Lower lobe of right lung (tissue), 2 donors: ENCODE measurements at regions not wholly inside any gene's neighbourhood (a gene's known extent, or its start where the extent isn't known, plus 50 kb on each side); places are given as distances from the start of the nearest gene placed in this dataset.

Source experiments
- ATAC-seq, 2 donors: fragments of 200-7000 bp; cut with Tn5 transposase; one replicate each; pipeline ENCODE4 v1.9.1; 2020 to 2022; ENCODE audit warnings: mild to moderate bottlenecking in 2 of 2, moderate library complexity in 2 of 2
- DNase-seq: peaks from one replicate; pipeline ENCODE4 v3.0.0-alpha.2; 2020
- H3K27ac ChIP-seq: fragments of 200-600 bp; one replicate; pipeline ENCODE4 v1.8.0; 2022
- H3K27me3 ChIP-seq: fragments of 200-600 bp; one replicate; pipeline ENCODE4 v1.8.0; 2022; ENCODE audit warnings: low read depth
- H3K36me3 ChIP-seq: fragments of 200-600 bp; one replicate; pipeline ENCODE4 v1.8.0; 2022; ENCODE audit warnings: mild to moderate bottlenecking
- H3K4me1 ChIP-seq: fragments of 200-600 bp; one replicate; pipeline ENCODE4 v1.8.0; 2022
- H3K4me3 ChIP-seq: fragments of 200-600 bp; one replicate; pipeline ENCODE4 v1.8.0; 2022; ENCODE audit warnings: mild to moderate bottlenecking
- H3K9me3 ChIP-seq: fragments of 200-600 bp; one replicate; pipeline ENCODE4 v1.8.0; 2022
- CTCF ChIP-seq: fragments of 200-600 bp; IDR thresholded peaks from one replicate; pipeline ENCODE4 v1.8.0; 2022; ENCODE audit warnings: antibody characterized with exemption, mild to moderate bottlenecking
- intact Hi-C: fragments of 100-400 bp; cut with DNase I; formaldehyde crosslinking; loops from one replicate; pipeline ENCODE4 v1.11.0; 2022
- donor health status: DM: no; HTN: yes; CAD: no; lungs with severe emphysema.

- H3K27ac ChIP-seq = no peak overlapping the region
- no peaks in the 10 kb centered on the region for H3K36me3 ChIP-seq
- H3K9me3 ChIP-seq = peaks cover 6% of the 10 kb centered on the region
- H3K4me1 ChIP-seq = no peaks in the 10 kb centered on the region
- H3K27me3 ChIP-seq = peaks cover 9% of the 10 kb centered on the region
- intact Hi-C loops = no loop called here
- ATAC-seq (no peak), DNase-seq (no peak)
- TF ChIP-seq CTCF = no peak
- no peak overlapping the region for H3K4me3 ChIP-seq
These were observed 126.9 kb downstream of the MATN1 start for GRCh38 chr1:30596470-30596869.

- Histone ChIP-seq H3K4me1 (no peaks in the 10 kb centered on the region), H3K27me3 (peaks cover 11% of the 10 kb centered on the region), H3K9me3 (peaks cover 6% of the 10 kb centered on the region), H3K4me3 (no peak overlapping the region), H3K27ac (no peak overlapping the region), H3K36me3 (no peaks in the 10 kb centered on the region)
- no peak for DNase-seq
- no peak for TF ChIP-seq CTCF
- ATAC-seq = no peak
- intact Hi-C loops = no loop called here
These were observed 134.3 kb downstream of the MATN1 start for GRCh38 chr1:30589083-30589482.

- Histone ChIP-seq H3K4me1 (no peaks in the 10 kb centered on the region), H3K4me3 (no peak overlapping the region), H3K27ac (no peak overlapping the region), H3K36me3 (no peaks in the 10 kb centered on the region), H3K27me3 (peaks cover 11% of the 10 kb centered on the region), H3K9me3 (peaks cover 9% of the 10 kb centered on the region)
- no peak for DNase-seq
- intact Hi-C loops = no loop called here
- peak in 1 of 2 donors; percentile 30 for ATAC-seq
- no peak for TF ChIP-seq CTCF
These were observed 134.9 kb downstream of the MATN1 start for GRCh38 chr1:30588311-30589073.

- no peak for TF ChIP-seq CTCF
- no peaks in the 10 kb centered on the region for H3K4me1 ChIP-seq
- H3K27me3 ChIP-seq = peaks cover 11% of the 10 kb centered on the region
- H3K36me3 ChIP-seq = no peaks in the 10 kb centered on the region
- H3K4me3 ChIP-seq = no peak overlapping the region
- intact Hi-C loops = no loop called here
- H3K27ac ChIP-seq = no peak overlapping the region
- H3K9me3 ChIP-seq = peaks cover 14% of the 10 kb centered on the region
- DNase-seq (no peak), ATAC-seq (no peak)
These were observed 136.7 kb downstream of the MATN1 start for GRCh38 chr1:30586671-30587070.

- H3K36me3 ChIP-seq = no peaks in the 10 kb centered on the region
- no peak for TF ChIP-seq CTCF
- H3K9me3 ChIP-seq = peaks cover 14% of the 10 kb centered on the region
- H3K4me3 ChIP-seq = no peak overlapping the region
- H3K27me3 ChIP-seq = peaks cover 7% of the 10 kb centered on the region
- no peaks in the 10 kb centered on the region for H3K4me1 ChIP-seq
- DNase-seq = no peak
- intact Hi-C loops = no loop called here
- H3K27ac ChIP-seq = no peak overlapping the region
- no peak for ATAC-seq
These were observed 143.8 kb downstream of the MATN1 start for GRCh38 chr1:30579580-30579979.
